ENCODE measurements at regions not wholly inside any gene's neighbourhood (a gene's known extent, or its start where the extent isn't known, plus 50 kb on each side); places are given as distances from the start of the nearest gene placed in this dataset.
"Not testable (repeated sequence)": the region's sequence is repeated elsewhere in the genome, so short reads cannot be mapped to it uniquely, and the experiment has no call there.

- no peaks in the 10 kb centered on the region for H3K36me3 Mint-ChIP-seq (ENCODE audit: low read depth)
- no peak overlapping the region for H3K4me3 Mint-ChIP-seq
- H3K27me3 Mint-ChIP-seq, result no peaks in the 10 kb centered on the region
- H3K4me1 Mint-ChIP-seq (ENCODE audit: low read depth), result peaks cover 5% of the 10 kb centered on the region
- H3K27ac Mint-ChIP-seq, result no peak overlapping the region
- H3K9me3 Mint-ChIP-seq, result no peaks in the 10 kb centered on the region
Measured at GRCh38 chr1:228833911-228834688, 98.8 kb downstream of the RHOU start.

GRCh38 chr1:228835456-228835855 is 100.2 kb downstream of the RHOU start:
- no peak overlapping the region for H3K4me3 Mint-ChIP-seq
- no peaks in the 10 kb centered on the region for H3K36me3 Mint-ChIP-seq (ENCODE audit: low read depth)
- H3K27me3 Mint-ChIP-seq, result no peaks in the 10 kb centered on the region
- no peak overlapping the region for H3K27ac Mint-ChIP-seq
- no peaks in the 10 kb centered on the region for H3K9me3 Mint-ChIP-seq
- H3K4me1 Mint-ChIP-seq (ENCODE audit: low read depth), result peaks cover 5% of the 10 kb centered on the region

DNA sequence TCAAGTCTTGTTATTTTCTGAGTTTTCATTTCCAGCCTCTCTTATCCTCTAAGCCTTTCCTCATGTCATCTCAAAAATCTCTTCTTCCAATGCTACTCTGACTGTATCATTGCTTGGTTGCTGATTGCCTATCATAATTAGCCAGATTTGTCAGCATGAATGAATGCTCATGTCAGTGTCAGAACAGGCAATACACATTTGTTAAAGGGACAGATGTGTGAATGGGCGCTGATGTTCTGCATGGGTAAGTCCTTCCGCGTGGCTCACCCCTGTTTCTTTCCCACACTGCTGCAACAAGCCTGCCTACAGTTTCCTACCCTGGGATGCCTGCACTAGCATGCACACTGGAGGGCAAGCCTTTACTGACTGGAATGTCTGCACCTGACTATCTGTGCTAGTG is 100.6 kb downstream of the RHOU start:
- Mint-ChIP-seq H3K9me3 (no peaks in the 10 kb centered on the region), H3K27me3 (no peaks in the 10 kb centered on the region), H3K4me1 (ENCODE audit: low read depth) (peaks cover 4% of the 10 kb centered on the region), H3K27ac (no peak overlapping the region), H3K4me3 (no peak overlapping the region), H3K36me3 (ENCODE audit: low read depth) (no peaks in the 10 kb centered on the region)

DNA sequence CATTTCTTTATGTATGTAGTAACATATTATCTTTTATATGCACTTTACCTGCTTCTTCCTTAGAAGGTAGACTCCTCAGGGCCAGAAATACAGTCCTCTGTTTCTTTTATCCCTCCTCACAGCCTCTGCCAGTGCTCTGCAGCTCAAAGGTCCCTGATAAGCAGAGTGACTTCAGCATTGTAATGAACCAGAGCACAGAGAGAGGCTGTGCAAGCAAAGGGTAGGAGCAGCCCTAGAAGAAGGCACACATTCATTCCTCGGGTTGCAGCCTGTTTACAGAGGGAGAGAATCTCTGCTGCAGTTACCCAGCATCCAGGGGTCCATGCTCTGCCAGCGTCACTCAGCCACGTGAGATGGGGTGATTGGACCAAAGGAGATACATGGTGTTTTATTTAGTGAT is 101.1 kb downstream of the RHOU start:
- no peak overlapping the region for H3K27ac Mint-ChIP-seq
- no peak overlapping the region for H3K4me3 Mint-ChIP-seq
- no peaks in the 10 kb centered on the region for H3K9me3 Mint-ChIP-seq
- no peaks in the 10 kb centered on the region for H3K4me1 Mint-ChIP-seq (ENCODE audit: low read depth)
- H3K27me3 Mint-ChIP-seq, result no peaks in the 10 kb centered on the region
- no peaks in the 10 kb centered on the region for H3K36me3 Mint-ChIP-seq (ENCODE audit: low read depth)

- Mint-ChIP-seq H3K27ac (no peak overlapping the region), H3K9me3 (no peaks in the 10 kb centered on the region), H3K36me3 (ENCODE audit: low read depth) (no peaks in the 10 kb centered on the region), H3K4me1 (ENCODE audit: low read depth) (no peaks in the 10 kb centered on the region), H3K4me3 (no peak overlapping the region), H3K27me3 (no peaks in the 10 kb centered on the region)
Measured at GRCh38 chr1:228837032-228837431, 101.8 kb downstream of the RHOU start.

DNA sequence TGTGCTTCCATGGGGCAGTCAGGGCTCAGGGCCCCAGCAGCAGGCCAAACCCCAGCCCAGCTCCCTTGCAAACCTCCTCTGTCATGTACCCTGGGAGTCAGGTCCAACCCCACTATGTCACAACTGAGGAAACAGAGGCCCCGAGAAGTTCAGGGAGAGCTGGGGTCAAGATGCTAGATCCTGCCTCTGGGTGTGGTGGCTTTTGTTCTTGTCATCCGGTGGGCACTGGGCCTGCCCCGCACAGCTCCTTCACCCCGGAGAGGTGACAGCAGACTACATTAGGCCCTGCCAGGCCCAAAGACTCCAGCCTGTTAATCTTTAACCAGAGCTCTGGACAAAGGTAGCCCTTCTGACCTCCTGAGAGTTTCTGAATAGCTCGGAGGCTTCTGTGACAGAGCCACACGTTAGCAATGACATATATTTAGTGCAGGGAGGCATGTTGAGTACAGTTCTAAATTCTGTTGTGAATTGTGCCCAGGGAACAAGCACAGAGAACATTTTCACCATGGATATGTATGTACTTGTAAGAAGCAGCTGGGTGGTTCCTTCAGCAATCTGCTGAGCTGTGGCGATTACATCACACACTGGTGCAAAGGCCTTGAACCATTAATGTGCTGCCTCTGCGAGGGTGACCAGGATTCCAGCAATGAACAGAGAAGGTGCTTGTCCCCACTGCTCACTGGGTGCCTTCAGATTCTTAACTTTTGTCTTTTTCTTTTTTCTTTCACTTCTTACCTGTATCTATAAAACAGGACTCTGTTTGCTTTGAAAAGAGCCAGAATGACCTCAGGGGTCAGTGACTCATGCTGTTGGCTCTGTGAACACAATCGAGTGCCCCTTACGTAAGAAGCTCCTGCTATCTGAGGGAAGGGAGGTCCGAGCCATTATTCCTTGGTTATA is 102.8 kb downstream of the RHOU start:
- Mint-ChIP-seq H3K4me1 (ENCODE audit: low read depth) (no peaks in the 10 kb centered on the region), H3K4me3 (no peak overlapping the region), H3K9me3 (peaks cover 5% of the 10 kb centered on the region), H3K27ac (no peak overlapping the region), H3K27me3 (no peaks in the 10 kb centered on the region), H3K36me3 (ENCODE audit: low read depth) (no peaks in the 10 kb centered on the region)

- Mint-ChIP-seq H3K4me1 (ENCODE audit: low read depth) (no peaks in the 10 kb centered on the region), H3K4me3 (no peak overlapping the region), H3K9me3 (peaks cover 6% of the 10 kb centered on the region), H3K36me3 (ENCODE audit: low read depth) (no peaks in the 10 kb centered on the region), H3K27ac (no peak overlapping the region), H3K27me3 (no peaks in the 10 kb centered on the region)
Measured at GRCh38 chr1:228838717-228839500, 103.6 kb downstream of the RHOU start.

- Mint-ChIP-seq H3K9me3 (peaks cover 6% of the 10 kb centered on the region), H3K4me1 (ENCODE audit: low read depth) (no peaks in the 10 kb centered on the region), H3K36me3 (ENCODE audit: low read depth) (no peaks in the 10 kb centered on the region), H3K27ac (no peak overlapping the region), H3K4me3 (no peak overlapping the region), H3K27me3 (no peaks in the 10 kb centered on the region)
Measured at GRCh38 chr1:228839656-228840055, 104.4 kb downstream of the RHOU start.

- Mint-ChIP-seq H3K36me3 (ENCODE audit: low read depth) (no peaks in the 10 kb centered on the region), H3K4me1 (ENCODE audit: low read depth) (no peaks in the 10 kb centered on the region), H3K27me3 (no peaks in the 10 kb centered on the region), H3K9me3 (peaks cover 6% of the 10 kb centered on the region), H3K4me3 (no peak overlapping the region), H3K27ac (no peak overlapping the region)
Measured at GRCh38 chr1:228841632-228842031, 106.4 kb downstream of the RHOU start.

GRCh38 chr1:228842094-228842775 is 107.0 kb downstream of the RHOU start:
- no peaks in the 10 kb centered on the region for H3K4me1 Mint-ChIP-seq (ENCODE audit: low read depth)
- no peak overlapping the region for H3K27ac Mint-ChIP-seq
- no peaks in the 10 kb centered on the region for H3K27me3 Mint-ChIP-seq
- peaks cover 6% of the 10 kb centered on the region for H3K9me3 Mint-ChIP-seq
- H3K36me3 Mint-ChIP-seq (ENCODE audit: low read depth), result no peaks in the 10 kb centered on the region
- no peak overlapping the region for H3K4me3 Mint-ChIP-seq

- H3K9me3 Mint-ChIP-seq, result peaks cover 6% of the 10 kb centered on the region
- no peaks in the 10 kb centered on the region for H3K27me3 Mint-ChIP-seq
- H3K36me3 Mint-ChIP-seq (ENCODE audit: low read depth), result no peaks in the 10 kb centered on the region
- H3K27ac Mint-ChIP-seq, result no peak overlapping the region
- H3K4me3 Mint-ChIP-seq, result no peak overlapping the region
- no peaks in the 10 kb centered on the region for H3K4me1 Mint-ChIP-seq (ENCODE audit: low read depth)
Measured at GRCh38 chr1:228845101-228845500, 109.8 kb downstream of the RHOU start.

DNA sequence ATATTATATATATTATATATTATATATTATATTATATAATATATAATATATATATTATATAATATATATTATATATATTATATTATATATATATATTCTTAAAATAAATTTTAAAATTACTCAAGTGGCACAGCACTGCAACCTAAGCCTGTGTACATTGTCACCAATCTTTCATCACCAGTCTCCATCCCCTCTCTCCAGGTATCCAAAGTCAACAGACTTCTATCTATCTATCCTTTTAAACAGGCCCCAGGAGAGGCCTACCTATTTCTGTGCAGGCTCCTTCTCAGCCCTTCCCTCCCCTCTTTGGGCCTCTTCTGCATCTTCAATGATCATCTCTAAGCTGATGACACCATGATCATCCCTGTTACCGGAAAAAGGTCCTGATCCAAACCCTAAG is 111.7 kb downstream of the RHOU start:
- Mint-ChIP-seq H3K27ac (no peak overlapping the region), H3K36me3 (ENCODE audit: low read depth) (no peaks in the 10 kb centered on the region)

GRCh38 chr1:228847451-228847850 is 112.2 kb downstream of the RHOU start:
- H3K27ac Mint-ChIP-seq; H3K27me3 Mint-ChIP-seq; H3K9me3 Mint-ChIP-seq; H3K4me1 Mint-ChIP-seq (ENCODE audit: low read depth); H3K4me3 Mint-ChIP-seq; H3K36me3 Mint-ChIP-seq (ENCODE audit: low read depth): not testable (repeated sequence)

More for the DNA sequence above, 111.7 kb downstream of the RHOU start:
- Mint-ChIP-seq H3K27me3 (no peaks in the 10 kb centered on the region), H3K4me3 (no peak overlapping the region), H3K9me3 (peaks cover 6% of the 10 kb centered on the region), H3K4me1 (ENCODE audit: low read depth) (no peaks in the 10 kb centered on the region)

DNA sequence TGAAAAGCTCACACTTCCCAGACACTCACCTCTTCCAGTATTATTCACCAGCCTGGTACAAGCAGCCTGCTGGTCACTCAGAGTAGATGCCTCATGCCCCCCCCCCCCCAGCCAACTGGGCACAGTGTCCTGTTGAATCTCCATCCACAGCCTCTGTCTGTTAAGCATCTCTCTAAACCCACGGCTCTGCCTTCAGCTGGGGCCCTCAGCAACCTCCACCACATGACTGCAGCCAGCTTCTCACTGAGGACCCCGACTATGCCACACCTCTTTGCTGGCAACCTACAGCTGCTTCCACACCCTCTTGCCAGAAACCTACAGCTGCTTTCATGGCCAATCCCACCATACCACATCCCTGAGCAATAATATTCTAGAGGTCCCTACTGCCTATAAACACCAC is 113.1 kb downstream of the RHOU start:
- Mint-ChIP-seq H3K4me1 (ENCODE audit: low read depth) (no peaks in the 10 kb centered on the region), H3K27me3 (no peaks in the 10 kb centered on the region), H3K36me3 (ENCODE audit: low read depth) (no peaks in the 10 kb centered on the region), H3K4me3 (no peak overlapping the region), H3K9me3 (no peaks in the 10 kb centered on the region), H3K27ac (no peak overlapping the region)
